Keratinocyte (primary cell): ENCODE measurements at regions not wholly inside any gene's neighbourhood (a gene's known extent, or its start where the extent isn't known, plus 50 kb on each side); places are given as distances from the start of the nearest gene placed in this dataset.

ENCODE experiments used
- DNase-seq: peaks from one replicate; pipeline ENCODE4 v3.0.0-alpha.2; 2011; ENCODE audit warnings: low read depth, missing footprints, low spot score
- FAIRE-seq: peaks from 2 replicates; lab custom pipeline; 2011; peaks lifted over from hg19 to GRCh38; lab: Jason Lieb, UNC
- H2AFZ ChIP-seq: 2 replicates; pipeline ENCODE4 v1.6.0; 2012; ENCODE audit warnings: low read length, control low read depth, inconsistent platforms; ENCODE audit not compliant: control insufficient read depth
- H3K27ac ChIP-seq: 2 replicates; pipeline ENCODE4 v1.5.1; 2011; ENCODE audit warnings: low read length; ENCODE audit not compliant: control insufficient read depth, insufficient read depth
- H3K27me3 ChIP-seq: 3 replicates; pipeline ENCODE4 v1.6.0; 2011; ENCODE audit warnings: low read length; ENCODE audit not compliant: control insufficient read depth, insufficient read depth; ENCODE audit errors: extremely low read depth
- H3K36me3 ChIP-seq, 2 experiments: 2 replicates in 1 of 2; 3 replicates in 1 of 2; pipeline ENCODE4 v1.5.1; 2011; ENCODE audit warnings: low read length in 2 of 2, mild to moderate bottlenecking in 1 of 2; ENCODE audit not compliant: control insufficient read depth in 2 of 2, insufficient read depth in 2 of 2; ENCODE audit errors: extremely low read depth in 1 of 2
- H3K4me1 ChIP-seq: 3 replicates; pipeline ENCODE4 v1.5.1; 2011; ENCODE audit warnings: low read length; ENCODE audit not compliant: control insufficient read depth, insufficient read depth; ENCODE audit errors: extremely low read depth
- H3K4me2 ChIP-seq: 3 replicates; pipeline ENCODE4 v1.6.0; 2011; ENCODE audit warnings: low read depth, low read length; ENCODE audit not compliant: control insufficient read depth, insufficient read depth; ENCODE audit errors: extremely low read depth
- H3K4me3 ChIP-seq, 3 experiments: fragments of 200-600 bp in 1 of 3; sonication (generic) in 1 of 3; 2 replicates in 2 of 3; 3 replicates in 1 of 3; pipeline ENCODE4 v1.5.1; 2011 to 2016; ENCODE audit warnings: low read length in 3 of 3, mild to moderate bottlenecking in 3 of 3, control low read depth in 2 of 3, inconsistent platforms in 1 of 3, low read depth in 1 of 3, mixed read lengths in 1 of 3, mixed run types in 1 of 3, moderate library complexity in 1 of 3; ENCODE audit not compliant: control insufficient read depth in 2 of 3, insufficient read depth in 2 of 3; ENCODE audit errors: extremely low read depth in 1 of 3
- H3K79me2 ChIP-seq: 2 replicates; pipeline ENCODE4 v1.6.0; 2012; ENCODE audit warnings: low read length; ENCODE audit not compliant: control insufficient read depth, insufficient read depth
- H3K9ac ChIP-seq: 3 replicates; pipeline ENCODE4 v1.6.0; 2011; ENCODE audit warnings: low read length; ENCODE audit not compliant: control insufficient read depth, insufficient read depth; ENCODE audit errors: extremely low read depth
- H3K9me1 ChIP-seq: 3 replicates; pipeline ENCODE4 v1.6.0; 2011; ENCODE audit warnings: low read length; ENCODE audit not compliant: control insufficient read depth, insufficient read depth; ENCODE audit errors: extremely low read depth
- H3K9me3 ChIP-seq: 2 replicates; pipeline ENCODE4 v1.5.1; 2012; ENCODE audit warnings: low read depth, low read length; ENCODE audit not compliant: control insufficient read depth
- H4K20me1 ChIP-seq: 3 replicates; pipeline ENCODE4 v1.6.0; 2011; ENCODE audit warnings: low read length; ENCODE audit not compliant: control insufficient read depth, insufficient read depth; ENCODE audit errors: extremely low read depth
- CTCF ChIP-seq, 3 experiments: IDR thresholded peaks in 1 of 3; conservative IDR thresholded peaks in 1 of 3; optimal IDR thresholded peaks in 1 of 3; 2 replicates in 2 of 3; 3 replicates in 1 of 3; pipeline versions ENCODE3 to v1.5.1; 2011; ENCODE audit warnings: low read length in 3 of 3, mild to moderate bottlenecking in 3 of 3, moderate library complexity in 2 of 3, control low read depth in 1 of 3, inconsistent platforms in 1 of 3; ENCODE audit not compliant: insufficient read depth in 2 of 3; ENCODE audit errors: extremely low read depth in 1 of 3
- EZH2 ChIP-seq: IDR thresholded peaks from one replicate; pipeline ENCODE4 v1.6.1; 2012; ENCODE audit warnings: inconsistent platforms, mild to moderate bottlenecking, low read length, moderate library complexity
- dilution Hi-C: fragments of 300-500 bp; cut with MboI; formaldehyde crosslinking; loops from one replicate; pipeline ENCODE4 v1.7.0; 2020; ENCODE audit warnings: low sequenced_read_pairs; ENCODE audit not compliant: extremely low pct_ligation_motif_present

DNA sequence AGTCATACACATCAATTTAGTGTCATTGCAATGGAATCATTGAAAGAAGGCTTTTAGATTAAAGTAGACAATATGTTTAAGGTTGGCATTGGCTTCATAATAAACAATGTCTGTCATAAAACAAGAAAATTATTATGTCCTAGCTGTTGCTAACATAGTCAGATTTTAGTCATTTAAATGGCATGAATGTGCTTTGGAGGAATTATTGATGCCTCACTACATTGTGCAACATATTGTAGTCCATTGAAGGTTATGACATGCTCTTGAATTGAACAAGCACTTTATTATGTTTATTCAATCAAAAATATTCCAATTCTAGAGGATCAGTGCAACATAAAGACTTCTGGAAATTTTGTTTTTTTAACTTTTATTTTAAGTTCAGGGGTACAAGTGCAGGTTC lies 489.8 kb upstream of the AMOT start:
- no peak for DNase-seq
- no peaks in the 10 kb centered on the region for H3K36me3 ChIP-seq
- FAIRE-seq: no peak
- H3K4me2 ChIP-seq: no peak overlapping the region
- H3K9me1 ChIP-seq: no peaks in the 10 kb centered on the region
- no peaks in the 10 kb centered on the region for H3K79me2 ChIP-seq
- no peaks in the 10 kb centered on the region for H3K9me3 ChIP-seq
- TF ChIP-seq CTCF (optimal IDR thresholded peaks at IDR 0.05 in 1 of 3, IDR thresholded peaks at IDR 0.05 in 1 of 3, conservative IDR thresholded peaks at IDR 0.05 in 1 of 3; ENCODE audit: extremely low read depth in 1 of 3, insufficient read depth in 2 of 3, low read length in 3 of 3): no peak
- TF ChIP-seq EZH2: no peak
- H3K27ac ChIP-seq: no peak overlapping the region
- no peak overlapping the region for H3K9ac ChIP-seq
- no peak overlapping the region for H3K4me3 ChIP-seq
- H3K27me3 ChIP-seq: no peaks in the 10 kb centered on the region
- H2AFZ ChIP-seq: no peak overlapping the region
- dilution Hi-C loops: no loop called here
- H3K4me1 ChIP-seq: no peaks in the 10 kb centered on the region
- H4K20me1 ChIP-seq: no peaks in the 10 kb centered on the region

DNA sequence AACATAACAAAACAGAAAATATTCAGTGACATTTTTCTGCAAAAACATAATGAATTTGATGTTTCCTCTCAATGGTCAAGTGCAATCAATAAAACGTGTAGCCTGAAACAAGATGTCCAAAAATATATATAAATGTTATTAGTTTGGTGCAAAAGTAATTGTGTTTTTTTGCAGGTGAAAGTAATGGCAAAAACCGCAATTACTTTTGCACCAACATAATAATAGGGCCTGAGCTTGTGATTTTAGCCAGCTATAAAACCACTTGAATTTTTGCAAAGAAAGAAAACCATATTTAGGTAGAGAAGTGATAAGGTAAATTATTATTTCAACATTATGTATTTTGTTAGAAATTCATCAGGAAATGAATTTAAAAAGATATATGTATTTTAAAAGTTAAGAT lies 475.3 kb upstream of the AMOT start:
- Histone ChIP-seq H3K4me3 (no peak overlapping the region), H3K4me1 (no peaks in the 10 kb centered on the region), H3K36me3 (no peaks in the 10 kb centered on the region), H3K9me3 (no peaks in the 10 kb centered on the region), H3K27me3 (no peaks in the 10 kb centered on the region), H3K27ac (no peak overlapping the region), H3K9ac (no peak overlapping the region), H3K4me2 (no peak overlapping the region), H4K20me1 (no peaks in the 10 kb centered on the region), H2AFZ (no peak overlapping the region), H3K79me2 (no peaks in the 10 kb centered on the region), H3K9me1 (no peaks in the 10 kb centered on the region)
- TF ChIP-seq CTCF (optimal IDR thresholded peaks at IDR 0.05 in 1 of 3, IDR thresholded peaks at IDR 0.05 in 1 of 3, conservative IDR thresholded peaks at IDR 0.05 in 1 of 3; ENCODE audit: extremely low read depth in 1 of 3, insufficient read depth in 2 of 3, low read length in 3 of 3) (no peak), EZH2 (no peak)
- FAIRE-seq (no peak), DNase-seq (no peak)
- dilution Hi-C loops: no loop called here
